NCI-H446 treated with DMSO at 0.1 percent for 48 hours (cell line): ENCODE measurements at regions not wholly inside any gene's neighbourhood (a gene's known extent, or its start where the extent isn't known, plus 50 kb on each side); places are given as distances from the start of the nearest gene placed in this dataset.
"Not testable (repeated sequence)": the region's sequence is repeated elsewhere in the genome, so short reads cannot be mapped to it uniquely, and the experiment has no call there.

Experiments
- DNase-seq: peaks from one replicate; lab custom pipeline; 2025; lab: John Stamatoyannopoulos, UW

DNA sequence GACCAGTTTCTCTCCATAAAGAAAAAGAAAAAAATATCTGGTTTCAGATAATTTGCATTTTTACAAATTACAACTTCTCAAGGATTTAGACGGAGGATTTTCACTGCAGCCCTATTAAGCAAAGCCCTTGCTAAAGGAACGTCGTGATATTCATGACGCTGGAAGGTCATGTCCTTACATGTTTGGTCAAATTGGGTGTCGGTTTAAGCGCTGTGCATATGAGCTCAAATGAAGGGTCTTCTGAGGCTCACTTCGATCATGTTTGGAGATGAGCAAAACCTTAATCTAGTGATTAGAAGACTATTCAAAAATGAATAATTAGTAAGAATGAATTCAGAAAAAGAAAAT is 67.3 kb upstream of the USP15 start:
- no peak for DNase-seq

DNA sequence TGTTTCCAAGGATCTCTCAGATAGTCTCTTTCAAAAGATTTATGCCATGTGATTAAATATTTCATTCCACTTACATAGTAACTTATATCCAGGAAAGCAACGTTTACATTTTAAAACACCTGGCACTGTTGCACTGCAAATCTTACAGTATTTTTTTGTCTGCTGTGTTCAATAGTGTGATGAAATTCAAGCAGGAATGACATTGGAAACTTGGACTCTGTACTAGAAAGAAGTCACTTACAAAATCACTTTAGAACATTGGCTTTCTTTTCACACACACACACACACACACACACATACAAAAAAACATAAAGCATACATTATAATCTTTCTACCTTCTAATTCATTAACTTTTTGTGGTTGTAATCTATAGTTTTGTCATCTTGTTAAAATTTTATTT is 66.2 kb upstream of the USP15 start:
- no peak for DNase-seq

DNA sequence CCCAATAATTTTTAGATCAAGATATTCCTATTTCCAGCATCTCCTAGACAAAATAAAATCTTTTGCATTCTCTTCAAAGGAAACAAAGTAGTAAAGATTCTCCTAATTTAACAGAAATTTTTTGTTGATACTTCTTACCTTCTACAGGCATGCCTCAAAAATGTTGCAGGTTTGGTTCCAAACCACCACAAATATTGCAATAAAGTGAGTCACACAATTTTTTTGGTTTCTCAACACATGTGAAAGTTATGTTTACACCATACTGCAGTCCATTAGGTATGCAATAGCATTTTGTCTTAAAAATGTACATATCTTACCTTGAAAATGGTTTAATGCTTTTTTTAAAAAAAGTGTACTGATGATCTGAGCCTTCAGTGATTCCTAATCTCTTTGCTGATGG is 65.6 kb upstream of the USP15 start:
- no peak for DNase-seq

DNA sequence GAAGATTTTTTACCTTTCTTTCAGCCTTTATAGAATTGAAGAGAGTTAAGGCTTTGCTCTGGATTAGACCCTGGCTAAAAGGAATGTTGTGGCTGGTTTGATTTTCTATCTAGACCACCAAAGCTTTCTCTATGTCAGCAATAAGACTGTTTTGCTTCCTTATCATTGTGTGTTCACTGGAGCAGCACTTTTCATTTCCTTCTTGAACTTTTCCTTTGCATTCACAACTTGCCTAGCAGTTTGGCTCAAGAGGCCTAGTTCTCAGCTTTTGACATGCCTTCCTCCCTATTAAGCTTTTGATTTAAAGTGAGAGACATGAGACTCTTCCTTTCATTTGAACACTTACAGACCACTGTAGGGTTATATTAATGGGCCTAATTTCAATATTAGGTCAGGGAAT is 64.1 kb upstream of the USP15 start:
- DNase-seq = no peak

DNA sequence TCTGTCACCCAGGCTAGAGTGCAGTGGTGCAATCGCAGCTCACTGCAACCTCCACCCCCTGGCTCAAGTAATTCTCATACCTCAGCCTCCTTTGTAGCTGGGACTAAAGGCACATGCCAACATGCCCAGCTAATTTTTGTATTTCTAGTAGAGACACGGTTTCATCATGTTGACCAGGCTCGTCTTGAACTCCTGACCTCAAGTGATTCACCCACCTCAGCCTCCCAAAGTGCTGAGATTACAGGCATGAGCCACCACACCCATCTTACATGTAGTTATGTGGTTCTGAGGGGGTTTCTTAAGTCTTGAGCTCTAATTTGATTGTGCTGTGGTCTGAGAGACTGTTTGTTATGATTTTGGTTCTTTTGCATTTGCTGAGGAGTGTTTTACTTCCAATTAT is 57.3 kb upstream of the USP15 start:
- DNase-seq = not testable (repeated sequence)

DNA sequence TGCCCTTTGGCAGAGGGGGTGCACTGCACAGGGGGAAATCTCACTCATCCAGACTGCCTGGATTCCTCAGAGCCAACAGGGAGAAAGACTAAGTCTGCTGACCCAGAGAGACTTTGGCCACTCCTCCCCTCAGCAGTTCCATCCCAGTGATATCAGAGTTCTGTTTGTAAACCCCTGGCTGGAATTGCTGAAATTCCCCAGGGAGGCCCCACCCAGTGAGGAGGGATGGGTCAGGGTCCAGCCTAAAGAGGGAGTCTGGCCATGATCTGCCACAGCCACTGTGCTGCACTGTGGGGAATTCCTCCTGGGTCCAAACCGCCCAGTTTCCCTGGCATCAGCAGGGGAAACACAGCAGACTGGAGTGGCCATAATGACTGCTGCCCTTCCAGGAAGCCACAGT is 54.9 kb upstream of the USP15 start:
- DNase-seq = no peak

DNA sequence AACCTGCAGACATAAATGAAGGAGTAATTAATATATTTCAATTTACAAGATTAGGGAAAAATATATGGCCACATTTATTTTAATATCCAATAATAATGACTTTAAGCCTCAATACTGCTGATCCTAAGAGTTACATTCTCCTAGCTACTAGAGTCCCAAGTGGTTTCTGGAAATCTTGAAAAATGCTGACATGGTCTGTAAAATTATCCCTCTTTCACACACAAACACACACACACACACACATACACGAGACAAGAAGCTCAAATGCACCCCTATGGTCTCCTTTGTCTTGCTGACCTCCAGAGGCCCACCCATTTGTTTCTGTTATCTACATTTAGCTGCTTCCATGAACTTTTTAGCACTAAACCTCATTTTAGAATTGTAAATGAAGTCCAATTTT is 53.0 kb upstream of the USP15 start:
- DNase-seq = no peak
